ENCODE measurements at regions not wholly inside any gene's neighbourhood (a gene's known extent, or its start where the extent isn't known, plus 50 kb on each side); places are given as distances from the start of the nearest gene placed in this dataset.

DNA sequence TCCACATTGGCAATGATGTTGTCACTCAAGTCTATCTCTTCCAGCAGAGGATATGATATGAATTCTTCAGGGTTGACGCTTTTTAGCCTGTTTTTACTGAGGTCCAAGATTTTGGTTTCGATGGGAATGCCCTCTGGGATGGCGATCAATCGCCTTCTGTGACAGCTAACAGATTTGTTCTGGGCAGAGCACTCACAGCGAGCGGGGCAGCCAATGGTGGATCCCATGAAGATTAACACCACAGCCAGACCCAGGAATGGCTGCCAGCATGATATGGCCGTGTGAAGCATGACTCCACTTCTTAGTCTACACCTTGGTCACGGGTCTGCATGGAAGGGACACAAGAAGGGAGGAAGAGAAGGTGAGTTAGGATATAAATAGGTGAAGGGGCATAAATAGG is 377.1 kb upstream of the C9orf72 start:
- TF ChIP-seq EZH2 (IDR thresholded peaks at IDR 0.05; ENCODE audit: borderline replicate concordance, control insufficient read depth, low read depth, low read length) (no peak), STAT3 (IDR thresholded peaks at IDR 0.05; ENCODE audit: low read depth, low read length) (no peak), POLR2A (IDR thresholded peaks at IDR 0.05; ENCODE audit: low read depth, low read length) (no peak), ATF7 (IDR thresholded peaks at IDR 0.05; ENCODE audit: low read depth) (no peak), NFYB (IDR thresholded peaks at IDR 0.05; ENCODE audit: insufficient read depth, low read depth, low read length) (no peak), CREB1 (IDR thresholded peaks at IDR 0.05; ENCODE audit: low read depth) (no peak), TBL1XR1 (IDR thresholded peaks at IDR 0.05; ENCODE audit: low read depth, low read length) (no peak), SIN3A (IDR thresholded peaks at IDR 0.05; ENCODE audit: low read depth, low read length) (no peak), KDM1A (IDR thresholded peaks at IDR 0.05; ENCODE audit: borderline replicate concordance) (no peak), FOS (IDR thresholded peaks at IDR 0.05; ENCODE audit: borderline replicate concordance, extremely low read depth, insufficient read length) (no peak), TAF1 (IDR thresholded peaks at IDR 0.05; ENCODE audit: borderline replicate concordance, low read depth, low read length) (no peak)
- TF ChIP-seq, protein P1, sequence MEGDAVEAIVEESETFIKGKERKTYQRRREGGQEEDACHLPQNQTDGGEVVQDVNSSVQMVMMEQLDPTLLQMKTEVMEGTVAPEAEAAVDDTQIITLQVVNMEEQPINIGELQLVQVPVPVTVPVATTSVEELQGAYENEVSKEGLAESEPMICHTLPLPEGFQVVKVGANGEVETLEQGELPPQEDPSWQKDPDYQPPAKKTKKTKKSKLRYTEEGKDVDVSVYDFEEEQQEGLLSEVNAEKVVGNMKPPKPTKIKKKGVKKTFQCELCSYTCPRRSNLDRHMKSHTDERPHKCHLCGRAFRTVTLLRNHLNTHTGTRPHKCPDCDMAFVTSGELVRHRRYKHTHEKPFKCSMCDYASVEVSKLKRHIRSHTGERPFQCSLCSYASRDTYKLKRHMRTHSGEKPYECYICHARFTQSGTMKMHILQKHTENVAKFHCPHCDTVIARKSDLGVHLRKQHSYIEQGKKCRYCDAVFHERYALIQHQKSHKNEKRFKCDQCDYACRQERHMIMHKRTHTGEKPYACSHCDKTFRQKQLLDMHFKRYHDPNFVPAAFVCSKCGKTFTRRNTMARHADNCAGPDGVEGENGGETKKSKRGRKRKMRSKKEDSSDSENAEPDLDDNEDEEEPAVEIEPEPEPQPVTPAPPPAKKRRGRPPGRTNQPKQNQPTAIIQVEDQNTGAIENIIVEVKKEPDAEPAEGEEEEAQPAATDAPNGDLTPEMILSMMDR (IDR thresholded peaks at IDR 0.05 in 2 of 3, conservative IDR thresholded peaks at IDR 0.05 in 1 of 3; ENCODE audit: control insufficient read depth in 2 of 3, extremely low read depth in 1 of 3, insufficient read depth in 1 of 3, low read depth in 3 of 3, low read length in 3 of 3) = no peak
- TF ChIP-seq, protein P2, sequence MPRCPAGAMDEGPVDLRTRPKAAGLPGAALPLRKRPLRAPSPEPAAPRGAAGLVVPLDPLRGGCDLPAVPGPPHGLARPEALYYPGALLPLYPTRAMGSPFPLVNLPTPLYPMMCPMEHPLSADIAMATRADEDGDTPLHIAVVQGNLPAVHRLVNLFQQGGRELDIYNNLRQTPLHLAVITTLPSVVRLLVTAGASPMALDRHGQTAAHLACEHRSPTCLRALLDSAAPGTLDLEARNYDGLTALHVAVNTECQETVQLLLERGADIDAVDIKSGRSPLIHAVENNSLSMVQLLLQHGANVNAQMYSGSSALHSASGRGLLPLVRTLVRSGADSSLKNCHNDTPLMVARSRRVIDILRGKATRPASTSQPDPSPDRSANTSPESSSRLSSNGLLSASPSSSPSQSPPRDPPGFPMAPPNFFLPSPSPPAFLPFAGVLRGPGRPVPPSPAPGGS (IDR thresholded peaks at IDR 0.05; ENCODE audit: borderline replicate concordance, insufficient read depth, low read depth, low read length, poor library complexity, severe bottlenecking) = no peak
